Endothelial cell of umbilical vein (primary cell): ENCODE measurements at regions not wholly inside any gene's neighbourhood (a gene's known extent, or its start where the extent isn't known, plus 50 kb on each side); places are given as distances from the start of the nearest gene placed in this dataset.

Experiments used
- BruUV-seq: library from RNA; stranded (reverse); fragments of 400-500 nt; replicated peaks from 2 replicates; lab custom pipeline; 2021; lab: Mats Ljungman, UMichigan
- CTCF ChIA-PET: fragments of 300-600, 350-600 bp; sonication (Branson Sonifier 250); formaldehyde crosslinking; loops from one replicate; lab custom pipeline; 2021; ENCODE audit warnings: antibody characterized with exemption, inconsistent platforms; lab: Charles Lee
- POLR2A ChIA-PET: fragments of 300-600, 350-600 bp; sonication (Branson Sonifier 250); formaldehyde crosslinking; loops from one replicate; lab custom pipeline; 2021; ENCODE audit warnings: antibody characterized with exemption, inconsistent platforms; lab: Charles Lee
- DNase-seq: peaks from one replicate; pipeline ENCODE4 v3.0.0-alpha.2; 2011; ENCODE audit warnings: low read depth, low spot score
- FAIRE-seq: peaks from 2 replicates; lab custom pipeline; 2011; peaks lifted over from hg19 to GRCh38; lab: Jason Lieb, UNC
- H2AFZ ChIP-seq: 2 replicates; pipeline ENCODE4 v1.6.0; 2012; ENCODE audit warnings: low read depth, low read length, control low read depth, inconsistent platforms
- H3K27ac ChIP-seq: 2 replicates; pipeline ENCODE4 v1.5.1; 2011; ENCODE audit warnings: low read depth, mild to moderate bottlenecking, control low read depth, low read length, moderate library complexity; ENCODE audit not compliant: insufficient read depth
- H3K27me3 ChIP-seq, 2 experiments: 2 replicates each; pipeline versions ENCODE4 v1.6.0 to v1.6.1; 2011; ENCODE audit warnings: low read length in 2 of 2, mixed read lengths in 1 of 2; ENCODE audit not compliant: control insufficient read depth in 2 of 2, insufficient read depth in 2 of 2
- H3K36me3 ChIP-seq, 2 experiments: 2 replicates in 1 of 2; 3 replicates in 1 of 2; pipeline ENCODE4 v1.5.1; 2011; ENCODE audit warnings: low read length in 2 of 2, mild to moderate bottlenecking in 1 of 2, moderate library complexity in 1 of 2; ENCODE audit not compliant: control insufficient read depth in 2 of 2, insufficient read depth in 2 of 2; ENCODE audit errors: extremely low read depth in 1 of 2
- H3K4me1 ChIP-seq: 3 replicates; pipeline ENCODE4 v1.5.1; 2011; ENCODE audit warnings: mild to moderate bottlenecking, low read length; ENCODE audit not compliant: control insufficient read depth, insufficient read depth; ENCODE audit errors: extremely low read depth
- H3K4me2 ChIP-seq: 2 replicates; pipeline ENCODE4 v1.6.1; 2011; ENCODE audit warnings: low read length, control low read depth, mixed read lengths; ENCODE audit not compliant: insufficient read depth
- H3K4me3 ChIP-seq, 3 experiments: fragments of 200-600 bp in 1 of 3; sonication (generic), shearing (Covaris generic) in 1 of 3; replicated peaks in 1 of 3; 2 replicates each; pipeline ENCODE4 v1.5.1; 2011 to 2016; ENCODE audit warnings: control low read depth in 3 of 3, low read length in 3 of 3, mild to moderate bottlenecking in 2 of 3, inconsistent platforms in 1 of 3, low read depth in 1 of 3, moderate library complexity in 1 of 3; ENCODE audit not compliant: insufficient read depth in 1 of 3
- H3K79me2 ChIP-seq: 2 replicates; pipeline ENCODE4 v1.6.0; 2012; ENCODE audit warnings: low read length, inconsistent platforms; ENCODE audit not compliant: control insufficient read depth, insufficient read depth
- H3K9ac ChIP-seq: replicated peaks from 2 replicates; pipeline ENCODE3; 2011; ENCODE audit warnings: low read length, control low read depth; ENCODE audit not compliant: insufficient read depth; ENCODE audit errors: extremely low read depth
- H3K9me1 ChIP-seq: replicated peaks from 3 replicates; pipeline ENCODE4 v1.6.0; 2011; ENCODE audit warnings: mild to moderate bottlenecking, low read length; ENCODE audit not compliant: control insufficient read depth, insufficient read depth; ENCODE audit errors: extremely low read depth
- H3K9me3 ChIP-seq: replicated peaks from 2 replicates; pipeline ENCODE4 v1.5.1; 2012; ENCODE audit warnings: low read length, inconsistent platforms; ENCODE audit not compliant: control insufficient read depth, insufficient read depth
- H4K20me1 ChIP-seq: replicated peaks from 2 replicates; pipeline ENCODE3; 2011; ENCODE audit warnings: mild to moderate bottlenecking, low read length; ENCODE audit not compliant: control insufficient read depth, insufficient read depth; ENCODE audit errors: extremely low read depth
- EZH2 ChIP-seq: IDR thresholded peaks from 2 replicates; pipeline ENCODE4 v1.6.1; 2012; ENCODE audit warnings: borderline replicate concordance, low read depth, mild to moderate bottlenecking, moderate library complexity, low read length, inconsistent platforms; ENCODE audit not compliant: severe bottlenecking
- FOS ChIP-seq: IDR thresholded peaks from 2 replicates; pipeline ENCODE4 v1.6.1; 2011; ENCODE audit warnings: mild to moderate bottlenecking, low read length, moderate library complexity, borderline replicate concordance; ENCODE audit not compliant: insufficient read depth
- GATA2 ChIP-seq: IDR thresholded peaks from 2 replicates; pipeline ENCODE4 v1.7.0; 2011; ENCODE audit warnings: low read depth, mild to moderate bottlenecking, moderate library complexity, mixed read lengths, low read length; ENCODE audit not compliant: insufficient read length, insufficient read depth
- JUN ChIP-seq: IDR thresholded peaks from 2 replicates; pipeline ENCODE4 v1.6.1; 2011; ENCODE audit warnings: borderline replicate concordance, low read depth; ENCODE audit not compliant: insufficient read length, insufficient read depth
- MYC ChIP-seq: IDR thresholded peaks from one replicate; pipeline ENCODE4 v1.6.1; 2011; ENCODE audit warnings: mild to moderate bottlenecking, low read depth, low read length
- POLR2A ChIP-seq: IDR thresholded peaks from 2 replicates; pipeline ENCODE4 v1.6.1; 2012; ENCODE audit warnings: low read depth, mild to moderate bottlenecking, control low read depth, low read length
- POLR2AphosphoS5 ChIP-seq: IDR thresholded peaks from 2 replicates; pipeline ENCODE4 v1.6.1; 2012; ENCODE audit warnings: low read depth, mild to moderate bottlenecking, control low read depth, low read length, moderate library complexity; ENCODE audit not compliant: insufficient read depth
- dilution Hi-C: fragments of 300-500 bp; cut with MboI; formaldehyde crosslinking; loops from one replicate; pipeline ENCODE4 v1.15.0; 2019; ENCODE audit warnings: low sequenced_read_pairs; ENCODE audit not compliant: extremely low pct_ligation_motif_present
- intact Hi-C: fragments of 100-400 bp; cut with micrococcal nuclease; formaldehyde crosslinking; loops from one replicate; pipeline ENCODE4 v1.10.0; 2022
- TF ChIP-seq, protein P1 (sequence below), 2 donors: IDR thresholded peaks; 1 replicate in 1 of 2; 2 replicates in 1 of 2; pipeline ENCODE4 v1.5.1; 2011; ENCODE audit warnings: low read length in 2 of 2, mild to moderate bottlenecking in 2 of 2, moderate library complexity in 2 of 2, control low read depth in 1 of 2, inconsistent platforms in 1 of 2, low read depth in 1 of 2; ENCODE audit not compliant: insufficient read depth in 1 of 2; ENCODE audit errors: extremely low read depth in 1 of 2
- TF ChIP-seq, protein P2 (sequence below): IDR thresholded peaks from 2 replicates; pipeline ENCODE4 v1.6.1; 2011; ENCODE audit not compliant: insufficient read depth, insufficient read length

DNA sequence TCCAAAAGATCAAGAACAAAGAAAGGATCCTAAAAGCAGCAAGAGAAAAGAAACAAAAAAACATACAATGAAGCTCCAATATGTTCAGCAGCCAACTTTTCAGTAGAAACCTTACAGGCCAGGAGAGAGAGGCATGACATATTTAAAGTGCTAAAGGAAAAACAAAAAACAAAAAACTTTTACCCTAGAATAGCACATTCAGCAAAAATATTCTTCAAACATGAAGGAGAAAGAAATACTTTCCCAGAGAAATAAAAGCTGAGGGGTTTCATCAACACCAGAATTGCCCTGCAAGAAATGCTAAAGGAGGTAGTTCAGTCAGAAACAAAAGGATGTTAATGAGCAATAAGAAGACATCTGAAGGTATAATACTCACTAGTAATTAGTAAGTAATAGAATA is 753.5 kb upstream of the POT1 start:
- no peaks in the 10 kb centered on the region for H3K4me1 ChIP-seq
- dilution Hi-C loops, result no loop called here
- BruUV-seq, result no TSS peak

DNA sequence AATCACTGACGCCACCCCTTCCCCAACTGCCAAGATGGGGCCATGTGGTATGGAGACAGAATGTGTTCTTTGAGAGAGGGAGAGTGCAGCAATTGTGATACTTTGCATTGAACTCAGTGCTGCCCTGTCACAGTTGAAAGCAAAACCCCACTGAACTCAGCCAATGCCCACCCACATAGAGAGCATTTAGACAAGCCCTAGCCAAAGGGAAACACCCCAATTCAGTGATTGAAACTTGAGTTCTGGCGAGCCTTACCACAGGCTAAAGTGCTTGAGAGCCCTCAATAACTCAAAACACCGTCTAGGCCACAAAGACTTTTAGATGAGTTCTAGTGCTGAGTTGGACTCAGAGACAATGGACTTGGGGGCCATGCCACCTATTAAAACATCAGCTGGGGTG is 751.9 kb upstream of the POT1 start:
- Histone ChIP-seq H3K9me3 (no peaks in the 10 kb centered on the region), H3K79me2 (no peaks in the 10 kb centered on the region), H4K20me1 (no peaks in the 10 kb centered on the region), H3K9me1 (no peaks in the 10 kb centered on the region), H2AFZ (no peak overlapping the region), H3K27me3 (no peaks in the 10 kb centered on the region), H3K4me2 (no peak overlapping the region), H3K4me1 (no peaks in the 10 kb centered on the region), H3K36me3 (no peaks in the 10 kb centered on the region), H3K4me3 (no peak overlapping the region), H3K27ac (no peak overlapping the region), H3K9ac (no peak overlapping the region)
- dilution Hi-C loops, result no loop called here
- no peak for DNase-seq
- intact Hi-C loops, result no loop called here
- TF ChIP-seq GATA2 (no peak), POLR2AphosphoS5 (no peak), FOS (no peak), POLR2A (no peak), JUN (no peak), EZH2 (no peak), MYC (no peak)
- TF ChIP-seq, protein P1, sequence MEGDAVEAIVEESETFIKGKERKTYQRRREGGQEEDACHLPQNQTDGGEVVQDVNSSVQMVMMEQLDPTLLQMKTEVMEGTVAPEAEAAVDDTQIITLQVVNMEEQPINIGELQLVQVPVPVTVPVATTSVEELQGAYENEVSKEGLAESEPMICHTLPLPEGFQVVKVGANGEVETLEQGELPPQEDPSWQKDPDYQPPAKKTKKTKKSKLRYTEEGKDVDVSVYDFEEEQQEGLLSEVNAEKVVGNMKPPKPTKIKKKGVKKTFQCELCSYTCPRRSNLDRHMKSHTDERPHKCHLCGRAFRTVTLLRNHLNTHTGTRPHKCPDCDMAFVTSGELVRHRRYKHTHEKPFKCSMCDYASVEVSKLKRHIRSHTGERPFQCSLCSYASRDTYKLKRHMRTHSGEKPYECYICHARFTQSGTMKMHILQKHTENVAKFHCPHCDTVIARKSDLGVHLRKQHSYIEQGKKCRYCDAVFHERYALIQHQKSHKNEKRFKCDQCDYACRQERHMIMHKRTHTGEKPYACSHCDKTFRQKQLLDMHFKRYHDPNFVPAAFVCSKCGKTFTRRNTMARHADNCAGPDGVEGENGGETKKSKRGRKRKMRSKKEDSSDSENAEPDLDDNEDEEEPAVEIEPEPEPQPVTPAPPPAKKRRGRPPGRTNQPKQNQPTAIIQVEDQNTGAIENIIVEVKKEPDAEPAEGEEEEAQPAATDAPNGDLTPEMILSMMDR (IDR thresholded peaks at IDR 0.05; ENCODE audit: extremely low read depth in 1 of 2, insufficient read depth in 1 of 2, low read depth in 1 of 2, low read length in 2 of 2), result no peak
- TF ChIP-seq, protein P2, sequence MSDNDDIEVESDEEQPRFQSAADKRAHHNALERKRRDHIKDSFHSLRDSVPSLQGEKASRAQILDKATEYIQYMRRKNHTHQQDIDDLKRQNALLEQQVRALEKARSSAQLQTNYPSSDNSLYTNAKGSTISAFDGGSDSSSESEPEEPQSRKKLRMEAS, result no peak
- CTCF ChIA-PET, result no interaction called here
- no peak for FAIRE-seq
- no TSS peak for BruUV-seq
- POLR2A ChIA-PET, result no interaction called here

More for the DNA sequence above, 753.5 kb upstream of the POT1 start:
- no peaks in the 10 kb centered on the region for H4K20me1 ChIP-seq
- H3K36me3 ChIP-seq, result no peaks in the 10 kb centered on the region
- no peaks in the 10 kb centered on the region for H3K9me1 ChIP-seq
- FAIRE-seq (no peak), DNase-seq (no peak)
- no peaks in the 10 kb centered on the region for H3K27me3 ChIP-seq
- H2AFZ ChIP-seq, result no peak overlapping the region
- ChIA-PET CTCF (no interaction called here), POLR2A (no interaction called here)
- H3K4me2 ChIP-seq, result no peak overlapping the region
- H3K9ac ChIP-seq, result no peak overlapping the region
- H3K27ac ChIP-seq, result no peak overlapping the region
- TF ChIP-seq, protein P1 (IDR thresholded peaks at IDR 0.05; ENCODE audit: extremely low read depth in 1 of 2, insufficient read depth in 1 of 2, low read depth in 1 of 2, low read length in 2 of 2), result no peak
- TF ChIP-seq FOS, result no peak
- TF ChIP-seq EZH2, result no peak
- TF ChIP-seq GATA2, result no peak
- no peak for TF ChIP-seq MYC
- no peak for TF ChIP-seq POLR2AphosphoS5
- no peaks in the 10 kb centered on the region for H3K79me2 ChIP-seq
- H3K4me3 ChIP-seq, result no peak overlapping the region
- H3K9me3 ChIP-seq, result no peaks in the 10 kb centered on the region
- intact Hi-C loops, result no loop called here
